ENCODE measurements at regions not wholly inside any gene's neighbourhood (a gene's known extent, or its start where the extent isn't known, plus 50 kb on each side); places are given as distances from the start of the nearest gene placed in this dataset.

DNA sequence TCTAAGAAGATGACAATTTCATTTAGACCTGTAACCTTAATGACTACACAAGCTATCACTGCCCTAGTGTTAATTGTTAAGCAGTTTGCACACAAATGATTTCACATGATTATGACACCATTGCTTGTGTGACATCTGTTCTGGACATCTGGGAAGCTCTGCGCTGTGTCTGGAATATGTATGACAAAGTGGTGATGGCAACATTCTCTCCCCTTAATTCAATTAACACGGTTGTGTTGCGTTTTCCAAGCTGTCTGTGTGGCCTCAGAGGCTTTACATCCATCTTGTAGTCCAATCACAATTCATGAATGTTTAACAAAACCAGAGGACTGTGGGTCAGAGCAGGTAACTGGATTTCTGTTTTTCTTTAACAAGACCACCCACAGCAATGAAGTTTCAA lies 204.4 kb downstream of the COG6 start:
- no peak for DNase-seq

DNA sequence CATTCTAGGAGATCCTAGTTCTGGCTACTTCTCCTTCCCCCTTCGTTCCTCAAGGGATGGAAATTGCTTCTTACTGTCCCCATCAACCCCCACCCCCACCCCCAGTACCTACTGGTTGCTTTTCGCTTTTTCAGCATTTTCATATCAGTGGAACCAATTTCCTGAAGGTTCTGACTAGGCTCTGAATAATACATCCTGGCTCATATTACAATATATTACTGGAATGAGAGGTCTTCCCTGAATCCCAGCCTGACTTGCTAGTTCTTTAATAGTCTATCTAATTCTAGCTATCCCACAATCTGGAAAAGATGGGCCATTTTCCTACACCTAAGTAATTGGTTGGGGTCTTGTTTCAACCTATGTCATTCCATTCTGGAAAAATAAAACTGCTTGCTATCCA lies 207.4 kb downstream of the COG6 start:
- no peak for DNase-seq

- no peak for DNase-seq
Observed at GRCh38 chr13:39864221-39864620, 208.8 kb downstream of the COG6 start.

DNA sequence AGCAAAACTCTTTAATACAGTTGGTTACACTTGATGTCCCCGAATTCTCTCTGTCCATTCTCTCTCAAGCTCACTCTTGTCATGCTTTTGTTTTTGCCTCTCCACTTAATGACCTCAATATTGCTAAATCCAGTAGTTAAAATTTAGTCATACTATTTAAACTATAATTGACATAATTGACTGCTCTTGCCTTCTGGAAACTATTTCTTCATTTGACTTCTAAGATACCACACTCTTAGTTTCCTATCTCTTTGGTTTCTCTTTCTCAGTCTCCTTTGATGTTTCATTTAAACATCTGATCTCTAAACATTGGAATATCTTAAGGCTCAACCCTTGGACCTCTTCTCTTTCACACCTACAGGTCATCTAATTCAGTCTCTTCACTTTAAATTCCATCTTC lies 211.3 kb downstream of the COG6 start:
- DNase-seq, result no peak

DNA sequence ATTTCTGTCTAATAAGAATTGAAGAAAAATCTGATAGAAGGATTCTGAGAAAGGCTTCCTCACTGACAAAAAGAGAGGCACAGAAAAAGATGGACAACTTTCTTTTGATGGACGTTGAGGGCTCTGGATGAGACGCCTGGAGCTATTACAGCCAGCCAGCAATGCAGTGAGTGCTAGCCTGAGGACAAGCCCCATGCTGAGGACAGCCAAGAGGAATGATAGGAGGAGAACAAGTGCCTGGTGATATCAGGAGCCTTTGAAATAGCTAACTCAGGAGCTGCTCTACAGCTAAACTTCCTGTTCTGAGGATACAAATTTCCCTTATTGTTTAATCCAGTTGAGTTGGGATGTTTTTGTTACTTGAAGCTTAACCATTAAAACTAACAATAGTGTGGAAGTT lies 212.3 kb downstream of the COG6 start:
- no peak for DNase-seq

GRCh38 chr13:39870197-39870747 lies 214.8 kb downstream of the COG6 start:
- no peak for DNase-seq

- DNase-seq, result no peak
Observed at GRCh38 chr13:39874331-39875053, 219.0 kb downstream of the COG6 start.

- no peak for DNase-seq
Observed at GRCh38 chr13:39875111-39875987, 219.9 kb downstream of the COG6 start.

- DNase-seq, result no peak
Observed at GRCh38 chr13:39876258-39876657, 220.8 kb downstream of the COG6 start.

GRCh38 chr13:39877134-39877533 lies 221.7 kb downstream of the COG6 start:
- no peak for DNase-seq

DNA sequence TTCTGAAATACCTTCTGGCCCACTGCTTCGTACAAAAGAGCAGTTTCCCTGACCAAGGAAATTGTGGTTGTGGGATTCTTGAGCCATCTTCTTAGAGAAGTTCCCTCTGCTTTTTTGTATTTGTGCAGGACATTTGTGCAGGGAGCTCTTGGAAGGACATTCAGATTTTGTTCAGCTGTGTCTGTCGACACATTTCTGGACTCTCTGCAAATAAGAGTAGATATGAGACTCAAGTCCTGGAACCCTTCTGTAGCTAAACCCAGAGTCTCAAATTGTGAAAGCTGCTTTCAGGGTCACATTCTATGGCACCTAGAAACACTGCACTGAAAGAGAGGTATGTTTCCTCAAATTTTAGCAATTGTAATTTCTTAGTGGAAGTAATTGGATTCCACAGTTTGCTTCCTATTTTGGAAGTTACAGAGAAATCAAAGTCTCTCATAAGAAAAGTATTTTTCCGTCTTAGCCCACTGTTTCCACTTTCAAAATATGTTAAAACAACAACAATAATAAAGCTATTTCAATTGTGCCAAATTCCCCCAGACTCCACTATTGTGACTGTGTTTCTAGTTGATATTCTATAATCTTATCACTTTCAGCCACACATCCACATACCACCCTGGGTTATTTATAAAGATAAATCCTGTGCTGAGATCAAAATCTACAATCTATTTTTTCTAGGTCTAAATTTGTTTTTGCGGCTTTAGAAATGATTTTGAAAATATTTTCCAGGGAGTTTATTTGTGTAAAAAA lies 224.0 kb downstream of the COG6 start:
- DNase-seq, result no peak

DNA sequence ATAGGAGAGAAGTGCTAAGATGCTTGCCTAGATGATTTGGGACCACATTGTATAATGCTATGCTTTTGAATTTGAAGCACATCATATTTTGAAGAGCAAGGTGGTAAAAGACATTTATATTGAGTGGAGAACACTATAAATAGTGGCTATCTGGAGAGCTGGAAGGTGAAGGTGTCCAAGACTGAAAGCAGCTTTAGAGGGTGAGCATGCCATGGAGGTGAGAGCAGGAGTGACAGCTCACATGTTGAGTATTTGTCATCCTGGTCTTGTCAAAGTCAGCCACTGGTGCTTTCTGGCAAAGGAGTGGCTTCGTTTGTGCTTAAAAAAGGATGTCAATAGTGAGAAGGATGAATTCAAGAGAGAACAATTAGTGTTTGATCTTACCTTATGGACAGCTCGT lies 225.9 kb downstream of the COG6 start:
- DNase-seq, result no peak

- no peak for DNase-seq
Observed at GRCh38 chr13:39881887-39882286, 226.4 kb downstream of the COG6 start.

GRCh38 chr13:39884166-39884565 lies 228.7 kb downstream of the COG6 start:
- no peak for DNase-seq

- DNase-seq, result no peak
Observed at GRCh38 chr13:39886336-39886735, 230.9 kb downstream of the COG6 start.

DNA sequence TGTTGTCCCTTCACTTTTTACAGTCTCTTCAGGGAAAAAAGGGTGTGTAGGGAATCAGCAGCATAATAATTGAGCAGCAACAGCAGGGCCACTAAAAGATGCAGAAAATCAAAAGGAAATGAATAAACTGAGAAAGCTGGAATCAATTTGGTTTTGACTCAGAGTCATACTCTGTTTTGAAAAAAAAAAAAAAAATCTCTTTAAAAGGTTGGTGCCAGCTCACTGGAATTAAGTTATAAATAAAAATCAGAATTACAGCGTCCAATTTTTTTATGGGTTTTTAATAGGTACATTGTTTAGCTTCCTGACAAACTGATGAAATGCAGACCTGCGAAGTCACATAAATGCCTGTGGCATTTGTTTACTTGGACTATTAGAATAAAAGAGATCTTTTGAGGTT lies 231.9 kb downstream of the COG6 start:
- no peak for DNase-seq

DNA sequence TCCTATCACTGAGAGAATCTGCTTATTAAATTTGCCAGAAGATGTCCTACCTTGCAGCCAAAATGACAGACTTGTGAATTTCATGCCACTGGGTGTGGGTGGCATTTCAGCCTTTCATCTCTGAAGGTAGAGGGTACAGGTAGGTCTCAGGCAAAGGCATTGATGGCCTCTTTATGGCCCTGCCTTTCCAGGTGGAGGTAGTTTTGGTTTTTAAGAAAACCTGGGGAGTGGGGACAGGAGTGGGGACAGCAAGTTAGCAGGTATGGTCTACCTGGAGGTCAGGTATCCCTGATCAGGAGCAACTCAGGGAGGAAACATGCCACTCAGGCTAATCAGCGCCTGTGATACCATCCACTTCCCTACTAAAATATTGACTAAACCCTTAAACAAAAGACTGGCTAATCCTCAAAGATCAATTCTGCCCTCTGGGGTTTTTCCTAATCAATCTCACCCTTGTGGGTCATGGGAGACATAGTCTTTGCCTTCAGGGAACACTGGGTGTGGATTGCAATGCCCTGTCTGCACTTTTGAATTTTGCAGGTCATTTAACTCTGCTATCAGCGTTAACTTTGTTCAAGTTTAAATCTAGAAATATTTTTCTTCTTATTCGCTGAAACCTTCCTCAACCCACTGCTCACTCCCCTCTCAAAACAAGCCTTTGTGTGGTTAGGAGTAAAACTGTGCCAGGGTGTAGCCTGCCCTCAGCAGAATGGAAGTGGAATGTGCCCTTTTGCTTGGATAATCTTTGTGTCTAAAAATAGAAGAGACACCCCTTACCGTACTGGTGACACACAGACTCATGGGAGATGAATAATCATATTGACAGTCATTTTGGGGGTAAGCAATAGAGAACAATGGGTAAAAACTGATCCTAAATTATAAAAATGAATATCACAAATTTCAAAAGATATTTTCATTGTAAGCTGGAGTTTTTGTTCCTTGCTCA lies 233.7 kb downstream of the COG6 start:
- no peak for DNase-seq

DNA sequence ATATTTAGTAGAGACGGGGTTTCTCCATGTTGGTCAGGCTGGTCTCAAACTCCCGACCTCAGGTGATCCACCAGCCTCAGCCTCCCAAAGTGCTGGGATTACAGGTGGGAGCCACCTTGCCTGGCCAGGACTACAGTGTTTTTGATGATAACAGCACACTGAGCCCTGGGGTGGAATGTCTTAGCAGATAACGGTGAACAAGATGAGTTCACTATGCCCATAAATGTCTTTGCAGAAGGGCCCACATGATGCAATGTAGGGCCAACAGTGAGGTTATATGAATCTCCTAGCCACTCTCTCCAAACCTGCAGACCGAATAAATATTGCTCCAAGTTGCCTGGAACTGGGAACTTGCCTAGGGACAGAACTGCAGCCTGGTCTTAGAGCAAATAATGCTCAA lies 235.1 kb downstream of the COG6 start:
- DNase-seq, result no peak

DNA sequence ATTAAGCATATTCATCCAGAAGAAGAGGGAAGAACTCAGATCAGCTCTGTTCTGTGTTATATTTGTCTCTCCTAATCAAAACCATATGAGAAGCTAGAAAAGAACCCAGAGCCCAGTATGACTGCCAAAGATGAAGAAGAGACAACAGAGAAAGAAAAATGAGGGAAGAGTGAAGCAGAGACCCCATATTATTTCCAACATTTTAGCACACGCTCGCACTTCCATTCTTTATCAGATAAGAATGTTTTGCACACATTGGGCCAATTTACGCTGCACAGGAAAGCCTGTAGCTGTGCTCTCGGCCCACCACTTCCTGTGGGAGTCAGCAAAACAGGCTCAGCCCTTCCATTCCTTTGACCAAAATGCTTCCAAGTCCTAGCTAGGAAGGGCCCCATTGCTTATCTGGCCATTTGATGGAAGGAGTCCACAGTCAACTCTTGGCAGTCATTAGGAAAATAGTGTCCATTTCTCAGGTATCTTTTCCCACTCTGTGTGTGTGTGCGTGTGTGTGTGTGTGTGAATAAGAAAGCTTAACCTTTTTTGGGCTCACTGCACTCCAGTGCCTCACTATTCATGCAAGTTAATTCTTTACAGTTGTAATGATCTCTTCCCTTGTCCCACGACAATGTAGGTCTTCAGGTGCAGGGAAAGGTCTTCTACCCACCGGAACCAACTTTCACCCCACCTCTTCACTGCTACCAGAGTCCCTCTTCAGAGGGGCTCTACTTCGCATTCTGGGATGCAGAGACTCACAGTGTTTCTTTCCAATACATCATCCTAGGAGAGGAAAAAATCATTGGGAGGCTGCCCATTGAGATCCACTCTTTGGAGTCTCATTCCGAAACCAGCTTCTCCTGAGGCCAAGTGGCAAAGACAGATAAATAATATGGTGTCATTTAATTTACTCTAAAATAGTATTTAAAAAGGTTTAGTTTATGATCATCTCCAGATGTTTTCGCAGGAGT lies 237.5 kb downstream of the COG6 start:
- peak in 1 of 2 donors; percentile 9 for DNase-seq

DNA sequence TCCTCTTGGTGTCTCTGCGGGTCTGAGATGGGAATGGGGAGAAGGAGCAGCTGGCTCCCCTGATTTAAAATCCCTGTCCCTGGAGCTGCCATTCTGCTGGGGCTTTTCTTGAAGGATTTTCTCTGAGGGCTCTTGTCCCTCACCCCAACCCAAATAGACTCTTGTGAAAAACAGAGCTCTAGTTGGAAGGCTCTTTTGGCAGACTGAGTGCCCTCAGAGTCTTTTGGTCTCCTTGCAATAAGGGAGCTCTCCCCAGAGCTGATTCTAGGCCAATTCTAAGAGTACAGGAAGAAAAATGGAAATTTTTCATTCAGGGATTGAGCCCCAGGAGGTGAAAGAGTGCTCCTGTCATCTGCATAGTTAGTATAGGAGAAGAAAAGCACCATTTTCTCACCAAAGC lies 238.3 kb downstream of the COG6 start:
- no peak for DNase-seq

- no peak for DNase-seq
Observed at GRCh38 chr13:39894586-39894985, 239.1 kb downstream of the COG6 start.
